ENCODE measurements at regions not wholly inside any gene's neighbourhood (a gene's known extent, or its start where the extent isn't known, plus 50 kb on each side); places are given as distances from the start of the nearest gene placed in this dataset.

- TF ChIP-seq CTCF (conservative IDR thresholded peaks at IDR 0.05; ENCODE audit: low read depth in 2 of 2) (no peak), REST (IDR thresholded peaks at IDR 0.05; ENCODE audit: unreplicated experiment) (no peak), EZH2 (IDR thresholded peaks at IDR 0.05; ENCODE audit: low read depth, unreplicated experiment) (no peak), POLR2AphosphoS5 (IDR thresholded peaks at IDR 0.05; ENCODE audit: low read depth) (no peak), NANOG (IDR thresholded peaks at IDR 0.05; ENCODE audit: borderline replicate concordance) (no peak), STAT1 (IDR thresholded peaks at IDR 0.05; ENCODE audit: unreplicated experiment) (no peak), EZH2phosphoT487 (IDR thresholded peaks at IDR 0.05; ENCODE audit: unreplicated experiment) (no peak), ZNF114 (CRISPR knock-in tag; IDR thresholded peaks at IDR 0.05) (no peak), ZNF331 (CRISPR knock-in tag; IDR thresholded peaks at IDR 0.05; ENCODE audit: low read depth) (no peak), CREB1 (CRISPR knock-in tag; IDR thresholded peaks at IDR 0.05; ENCODE audit: low read depth) (no peak), ETS1 (IDR thresholded peaks at IDR 0.05) (no peak), ZNF462 (CRISPR knock-in tag; IDR thresholded peaks at IDR 0.05) (no peak), JUNB (IDR thresholded peaks at IDR 0.05; ENCODE audit: unreplicated experiment) (no peak)
These were observed 272.8 kb downstream of the MAFB start for GRCh38 chr20:40416274-40416673.
